Fibroblast of lung (primary cell): ENCODE measurements at regions not wholly inside any gene's neighbourhood (a gene's known extent, or its start where the extent isn't known, plus 50 kb on each side); places are given as distances from the start of the nearest gene placed in this dataset.

Experiments
- DNase-seq, 2 donors: peaks; one replicate each; pipeline versions ENCODE4 v3.0.0 to v3.0.0-alpha.2; 2010; ENCODE audit warnings: low read depth in 2 of 2
- H2AFZ ChIP-seq: 2 replicates; pipeline ENCODE4 v1.5.1; 2012; ENCODE audit warnings: low read length, control low read depth, inconsistent platforms
- H3K27ac ChIP-seq: 2 replicates; pipeline ENCODE4 v1.5.1; 2011; ENCODE audit warnings: low read length, control low read depth; ENCODE audit not compliant: insufficient read depth
- H3K27me3 ChIP-seq: 2 replicates; pipeline ENCODE4 v1.5.1; 2011; ENCODE audit warnings: mild to moderate bottlenecking, low read length; ENCODE audit not compliant: control insufficient read depth, insufficient read depth
- H3K36me3 ChIP-seq: 2 replicates; pipeline ENCODE4 v1.5.1; 2011; ENCODE audit warnings: low read length; ENCODE audit not compliant: control insufficient read depth, insufficient read depth
- H3K4me1 ChIP-seq: 2 replicates; pipeline ENCODE4 v1.5.1; 2011; ENCODE audit warnings: low read length; ENCODE audit not compliant: control insufficient read depth, insufficient read depth; ENCODE audit errors: extremely low read depth
- H3K4me2 ChIP-seq: 2 replicates; pipeline ENCODE4 v1.5.1; 2011; ENCODE audit warnings: low read length, control low read depth; ENCODE audit not compliant: insufficient read depth; ENCODE audit errors: extremely low read depth
- H3K4me3 ChIP-seq, 4 experiments: fragments of 200-600 bp in 1 of 4; sonication (generic) in 1 of 4; replicated peaks in 1 of 4; 2 replicates each; pipeline ENCODE4 v1.5.1; 2011 to 2016; ENCODE audit warnings: low read length in 4 of 4, low read depth in 3 of 4, mild to moderate bottlenecking in 3 of 4, control low read depth in 2 of 4, inconsistent platforms in 1 of 4, mixed read lengths in 1 of 4; ENCODE audit not compliant: insufficient read depth in 1 of 4; ENCODE audit errors: control extremely low read depth in 1 of 4
- H3K79me2 ChIP-seq: 2 replicates; pipeline ENCODE4 v1.5.1; 2012; ENCODE audit warnings: mild to moderate bottlenecking, low read length, inconsistent platforms; ENCODE audit not compliant: control insufficient read depth, insufficient read depth
- H3K9ac ChIP-seq: 2 replicates; pipeline ENCODE4 v1.5.1; 2011; ENCODE audit warnings: mild to moderate bottlenecking, low read length, control low read depth; ENCODE audit not compliant: insufficient read depth
- H3K9me3 ChIP-seq: 2 replicates; pipeline ENCODE4 v1.5.1; 2012; ENCODE audit warnings: low read depth, low read length; ENCODE audit not compliant: control insufficient read depth, insufficient read depth
- H4K20me1 ChIP-seq: 2 replicates; pipeline ENCODE4 v1.5.1; 2011; ENCODE audit warnings: low read length; ENCODE audit not compliant: control insufficient read depth, insufficient read depth; ENCODE audit errors: extremely low read depth
- CTCF ChIP-seq, 2 donors: IDR thresholded peaks in 1 of 2; conservative IDR thresholded peaks in 1 of 2; 1 replicate in 1 of 2; 2 replicates in 1 of 2; pipeline ENCODE4 v1.5.1; 2011 to 2012; ENCODE audit warnings: low read length in 2 of 2, control low read depth in 1 of 2, inconsistent platforms in 1 of 2, low read depth in 1 of 2, mild to moderate bottlenecking in 1 of 2
- EZH2 ChIP-seq: IDR thresholded peaks from 2 replicates; pipeline ENCODE4 v1.5.1; 2012; ENCODE audit warnings: low read length, control low read depth, mild to moderate bottlenecking; ENCODE audit errors: missing control alignments

- Histone ChIP-seq H3K79me2 (no peaks in the 10 kb centered on the region), H3K9me3 (no peaks in the 10 kb centered on the region), H4K20me1 (no peaks in the 10 kb centered on the region), H2AFZ (no peak overlapping the region), H3K4me3 (no peak overlapping the region), H3K9ac (no peak overlapping the region), H3K4me1 (no peaks in the 10 kb centered on the region), H3K4me2 (no peak overlapping the region), H3K36me3 (no peaks in the 10 kb centered on the region), H3K27ac (no peak overlapping the region), H3K27me3 (no peaks in the 10 kb centered on the region)
- TF ChIP-seq EZH2 (no peak), CTCF (conservative IDR thresholded peaks at IDR 0.05 in 1 of 2, IDR thresholded peaks at IDR 0.05 in 1 of 2; ENCODE audit: low read depth in 1 of 2, low read length in 2 of 2) (no peak)
- DNase-seq = no peak
Observed at GRCh38 chr12:4829793-4830162, 79.9 kb upstream of the KCNA1 start.

- Histone ChIP-seq H3K79me2 (no peaks in the 10 kb centered on the region), H3K9me3 (no peaks in the 10 kb centered on the region), H3K36me3 (no peaks in the 10 kb centered on the region), H4K20me1 (no peaks in the 10 kb centered on the region), H3K4me1 (no peaks in the 10 kb centered on the region), H3K27ac (no peak overlapping the region), H2AFZ (no peak overlapping the region), H3K9ac (no peak overlapping the region), H3K4me2 (no peak overlapping the region), H3K27me3 (no peaks in the 10 kb centered on the region), H3K4me3 (no peak overlapping the region)
- peak in 1 of 2 donors; percentile 8 for DNase-seq
- TF ChIP-seq CTCF (conservative IDR thresholded peaks at IDR 0.05 in 1 of 2, IDR thresholded peaks at IDR 0.05 in 1 of 2; ENCODE audit: low read depth in 1 of 2, low read length in 2 of 2) (no peak), EZH2 (no peak)
Observed at GRCh38 chr12:4830556-4831210, 79.0 kb upstream of the KCNA1 start.

GRCh38 chr12:4833053-4833452 lies 76.7 kb upstream of the KCNA1 start:
- no peak for DNase-seq
- Histone ChIP-seq H3K79me2 (no peaks in the 10 kb centered on the region), H4K20me1 (no peaks in the 10 kb centered on the region), H3K9me3 (no peaks in the 10 kb centered on the region), H3K27me3 (no peaks in the 10 kb centered on the region), H3K4me1 (no peaks in the 10 kb centered on the region), H3K4me2 (no peak overlapping the region), H3K9ac (no peak overlapping the region), H2AFZ (no peak overlapping the region), H3K36me3 (no peaks in the 10 kb centered on the region), H3K27ac (no peak overlapping the region), H3K4me3 (no peak overlapping the region)
- TF ChIP-seq CTCF (conservative IDR thresholded peaks at IDR 0.05 in 1 of 2, IDR thresholded peaks at IDR 0.05 in 1 of 2; ENCODE audit: low read depth in 1 of 2, low read length in 2 of 2) = no peak
- TF ChIP-seq EZH2 = no peak
